ENCODE measurements at regions not wholly inside any gene's neighbourhood (a gene's known extent, or its start where the extent isn't known, plus 50 kb on each side); places are given as distances from the start of the nearest gene placed in this dataset.

DNA sequence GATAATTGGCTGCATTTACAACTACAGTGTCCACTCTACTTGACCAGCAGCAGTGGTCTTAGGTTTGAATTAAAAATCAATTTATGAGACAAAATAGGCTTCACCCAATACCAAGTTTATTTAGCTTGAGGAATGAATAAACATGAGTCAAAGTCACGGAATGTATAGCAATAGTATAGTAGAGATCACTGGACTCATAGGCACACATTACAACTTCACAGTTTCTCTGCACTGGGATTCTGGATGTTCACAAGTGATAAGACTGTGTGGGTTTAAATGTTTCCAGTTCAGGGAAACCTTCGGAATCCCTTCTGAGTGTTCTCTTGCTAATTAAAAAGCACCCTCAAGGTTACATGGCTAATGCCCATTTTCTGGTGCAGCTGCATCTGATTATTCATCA is 1064.9 kb downstream of the SLITRK5 start:
- TF ChIP-seq CTCF (IDR thresholded peaks at IDR 0.05) (no peak), POLR2A (IDR thresholded peaks at IDR 0.05) (no peak), POLR2AphosphoS5 (IDR thresholded peaks at IDR 0.05) (no peak)
